ENCODE measurements at regions not wholly inside any gene's neighbourhood (a gene's known extent, or its start where the extent isn't known, plus 50 kb on each side); places are given as distances from the start of the nearest gene placed in this dataset.

- DNase-seq (ENCODE audit: low read depth, low spot score), result no peak
Observed at GRCh38 chr1:30609999-30610345, 113.4 kb downstream of the MATN1 start.

- no peak for DNase-seq (ENCODE audit: low read depth, low spot score)
Observed at GRCh38 chr1:30609336-30609998, 113.9 kb downstream of the MATN1 start.

GRCh38 chr1:30607723-30608122 lies 115.7 kb downstream of the MATN1 start:
- no peak for DNase-seq (ENCODE audit: low read depth, low spot score)

GRCh38 chr1:30606166-30606565 lies 117.2 kb downstream of the MATN1 start:
- DNase-seq (ENCODE audit: low read depth, low spot score), result no peak

GRCh38 chr1:30605441-30605920 lies 117.9 kb downstream of the MATN1 start:
- no peak for DNase-seq (ENCODE audit: low read depth, low spot score)

- DNase-seq (ENCODE audit: low read depth, low spot score), result no peak
Observed at GRCh38 chr1:30604801-30605440, 118.5 kb downstream of the MATN1 start.

GRCh38 chr1:30603081-30603858 lies 120.1 kb downstream of the MATN1 start:
- DNase-seq (ENCODE audit: low read depth, low spot score), result no peak

GRCh38 chr1:30601316-30602085 lies 121.9 kb downstream of the MATN1 start:
- no peak for DNase-seq (ENCODE audit: low read depth, low spot score)

GRCh38 chr1:30600706-30601105 lies 122.7 kb downstream of the MATN1 start:
- no peak for DNase-seq (ENCODE audit: low read depth, low spot score)

GRCh38 chr1:30600258-30600657 lies 123.1 kb downstream of the MATN1 start:
- DNase-seq (ENCODE audit: low read depth, low spot score), result no peak

GRCh38 chr1:30599721-30600120 lies 123.7 kb downstream of the MATN1 start:
- no peak for DNase-seq (ENCODE audit: low read depth, low spot score)

GRCh38 chr1:30598571-30599114 lies 124.7 kb downstream of the MATN1 start:
- DNase-seq (ENCODE audit: low read depth, low spot score), result no peak

- DNase-seq (ENCODE audit: low read depth, low spot score), result no peak
Observed at GRCh38 chr1:30597711-30598110, 125.7 kb downstream of the MATN1 start.

GRCh38 chr1:30596891-30597290 lies 126.5 kb downstream of the MATN1 start:
- no peak for DNase-seq (ENCODE audit: low read depth, low spot score)

GRCh38 chr1:30596470-30596869 lies 126.9 kb downstream of the MATN1 start:
- no peak for DNase-seq (ENCODE audit: low read depth, low spot score)

- no peak for DNase-seq (ENCODE audit: low read depth, low spot score)
Observed at GRCh38 chr1:30589083-30589482, 134.3 kb downstream of the MATN1 start.

GRCh38 chr1:30588311-30589073 lies 134.9 kb downstream of the MATN1 start:
- DNase-seq (ENCODE audit: low read depth, low spot score), result no peak

GRCh38 chr1:30586671-30587070 lies 136.7 kb downstream of the MATN1 start:
- no peak for DNase-seq (ENCODE audit: low read depth, low spot score)

GRCh38 chr1:30579580-30579979 lies 143.8 kb downstream of the MATN1 start:
- no peak for DNase-seq (ENCODE audit: low read depth, low spot score)

- no peak for DNase-seq (ENCODE audit: low read depth, low spot score)
Observed at GRCh38 chr1:30575066-30575465, 148.3 kb downstream of the MATN1 start.

GRCh38 chr1:30572192-30572591 lies 151.2 kb downstream of the MATN1 start:
- DNase-seq (ENCODE audit: low read depth, low spot score), result no peak

All from iPS DF 19.7 (cell line).